Smooth muscle cell (in vitro differentiated cells): ENCODE measurements at regions not wholly inside any gene's neighbourhood (a gene's known extent, or its start where the extent isn't known, plus 50 kb on each side); places are given as distances from the start of the nearest gene placed in this dataset.

ENCODE experiments used
- DNase-seq: peaks from one replicate; lab custom pipeline; 2025; ENCODE audit not compliant: unreplicated experiment; lab: John Stamatoyannopoulos, UW
- H2AFZ ChIP-seq: fragments of 200-600 bp; sonication (generic); 2 replicates; pipeline ENCODE4 v1.6.0; 2016; ENCODE audit warnings: antibody characterized with exemption, low read depth, mild to moderate bottlenecking
- H3F3A ChIP-seq: fragments of 200-600 bp; sonication (generic); 2 replicates; pipeline ENCODE4 v1.6.0; 2017; ENCODE audit warnings: antibody characterized with exemption, low read depth
- H3K27ac ChIP-seq: fragments of 200-600 bp; sonication (generic); 2 replicates; pipeline ENCODE4 v1.5.1; 2016; ENCODE audit warnings: low read depth, mild to moderate bottlenecking
- H3K27me3 ChIP-seq: fragments of 200-600 bp; sonication (generic); 2 replicates; pipeline ENCODE4 v1.6.1; 2016; ENCODE audit warnings: low read depth, mild to moderate bottlenecking
- H3K36me3 ChIP-seq: fragments of 200-600 bp; sonication (generic); 2 replicates; pipeline ENCODE4 v1.5.1; 2016; ENCODE audit warnings: low read depth
- H3K4me1 ChIP-seq: fragments of 200-600 bp; sonication (generic); 2 replicates; pipeline ENCODE4 v1.5.1; 2016; ENCODE audit warnings: low read depth
- H3K4me2 ChIP-seq: fragments of 200-600 bp; sonication (generic); 2 replicates; pipeline ENCODE4 v1.6.0; 2016; ENCODE audit warnings: mild to moderate bottlenecking
- H3K4me3 ChIP-seq: fragments of 200-600 bp; sonication (generic); 2 replicates; pipeline ENCODE4 v1.5.1; 2016; ENCODE audit warnings: mild to moderate bottlenecking
- H3K79me2 ChIP-seq: fragments of 200-600 bp; sonication (generic); 2 replicates; pipeline ENCODE4 v1.6.0; 2016; ENCODE audit warnings: low read depth, mild to moderate bottlenecking
- H3K9ac ChIP-seq: fragments of 200-600 bp; sonication (generic); 2 replicates; pipeline ENCODE4 v1.6.0; 2016; ENCODE audit warnings: low read depth
- H3K9me3 ChIP-seq: fragments of 200-600 bp; sonication (generic); replicated peaks from 2 replicates; pipeline ENCODE4 v1.5.1; 2016; ENCODE audit warnings: low read depth
- H4K20me1 ChIP-seq: fragments of 200-600 bp; sonication (generic); 2 replicates; pipeline ENCODE4 v1.6.0; 2016; ENCODE audit warnings: low read depth
- WGBS: methylation state at CpG from one replicate; pipeline ENCODE4 v1.1.7; 2016; ENCODE audit warnings: low lambda C conversion rate; 5-methylcytosine and 5-hydroxymethylcytosine counted together
- TF ChIP-seq, protein P1 (sequence below): fragments of 200-600 bp; sonication (generic); IDR thresholded peaks from 2 replicates; pipeline ENCODE4 v1.5.1; 2017; ENCODE audit warnings: borderline replicate concordance, mild to moderate bottlenecking, antibody characterized with exemption; ENCODE audit not compliant: insufficient read depth, poor library complexity, severe bottlenecking

DNA sequence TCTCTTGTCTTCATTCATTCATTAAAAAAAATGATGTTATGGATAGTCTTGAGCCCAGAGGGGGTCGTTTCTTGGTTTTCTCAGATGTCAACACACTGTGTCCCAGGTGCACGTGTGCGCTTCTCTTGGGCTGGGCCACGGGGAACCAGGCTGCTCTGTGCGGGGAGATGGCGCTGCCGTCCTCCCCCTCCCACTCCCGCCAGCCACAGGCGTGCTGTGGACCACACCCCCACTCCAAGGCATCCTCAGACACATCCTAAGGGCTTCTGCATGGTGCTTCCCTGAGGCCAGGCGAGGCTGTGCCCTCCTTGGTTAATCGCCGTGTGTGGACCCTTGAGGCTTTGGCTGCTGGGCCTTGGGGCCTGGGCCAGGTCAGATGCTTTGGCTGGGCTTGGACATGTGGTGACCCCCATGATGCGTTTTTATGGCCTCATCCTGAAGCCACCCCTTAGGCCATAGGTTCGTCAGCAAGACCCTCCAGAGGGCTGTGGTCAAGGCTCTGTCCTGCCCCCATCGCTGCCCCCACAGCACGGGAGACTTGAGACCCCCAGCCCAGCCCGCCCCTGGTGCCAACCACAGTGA is 245.7 kb upstream of the CIBAR2 start:
- TF ChIP-seq, protein P1, sequence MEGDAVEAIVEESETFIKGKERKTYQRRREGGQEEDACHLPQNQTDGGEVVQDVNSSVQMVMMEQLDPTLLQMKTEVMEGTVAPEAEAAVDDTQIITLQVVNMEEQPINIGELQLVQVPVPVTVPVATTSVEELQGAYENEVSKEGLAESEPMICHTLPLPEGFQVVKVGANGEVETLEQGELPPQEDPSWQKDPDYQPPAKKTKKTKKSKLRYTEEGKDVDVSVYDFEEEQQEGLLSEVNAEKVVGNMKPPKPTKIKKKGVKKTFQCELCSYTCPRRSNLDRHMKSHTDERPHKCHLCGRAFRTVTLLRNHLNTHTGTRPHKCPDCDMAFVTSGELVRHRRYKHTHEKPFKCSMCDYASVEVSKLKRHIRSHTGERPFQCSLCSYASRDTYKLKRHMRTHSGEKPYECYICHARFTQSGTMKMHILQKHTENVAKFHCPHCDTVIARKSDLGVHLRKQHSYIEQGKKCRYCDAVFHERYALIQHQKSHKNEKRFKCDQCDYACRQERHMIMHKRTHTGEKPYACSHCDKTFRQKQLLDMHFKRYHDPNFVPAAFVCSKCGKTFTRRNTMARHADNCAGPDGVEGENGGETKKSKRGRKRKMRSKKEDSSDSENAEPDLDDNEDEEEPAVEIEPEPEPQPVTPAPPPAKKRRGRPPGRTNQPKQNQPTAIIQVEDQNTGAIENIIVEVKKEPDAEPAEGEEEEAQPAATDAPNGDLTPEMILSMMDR, result no peak
- no peak overlapping the region for H2AFZ ChIP-seq
- H3K27me3 ChIP-seq, result no peaks in the 10 kb centered on the region
- H3K9me3 ChIP-seq, result no peaks in the 10 kb centered on the region
- H4K20me1 ChIP-seq, result peaks cover 37% of the 10 kb centered on the region
- no peak overlapping the region for H3K4me3 ChIP-seq
- H3K27ac ChIP-seq, result no peak overlapping the region
- peaks cover under 1% of the 10 kb centered on the region for H3K79me2 ChIP-seq
- no peak for DNase-seq
- H3K4me1 ChIP-seq, result no peaks in the 10 kb centered on the region
- H3K36me3 ChIP-seq, result no peaks in the 10 kb centered on the region
- 95% methylated on average over 17 of the region's 17 CpGs for WGBS
- no peak overlapping the region for H3K4me2 ChIP-seq
- H3F3A ChIP-seq, result peaks cover 19% of the 10 kb centered on the region
- no peak overlapping the region for H3K9ac ChIP-seq

GRCh38 chr16:85358704-85359146 is 246.5 kb upstream of the CIBAR2 start:
- Histone ChIP-seq H3K36me3 (no peaks in the 10 kb centered on the region), H3K4me3 (no peak overlapping the region), H3F3A (peaks cover 21% of the 10 kb centered on the region), H3K27ac (no peak overlapping the region), H3K4me1 (no peaks in the 10 kb centered on the region), H3K9me3 (no peaks in the 10 kb centered on the region), H4K20me1 (peaks cover 37% of the 10 kb centered on the region), H3K9ac (no peak overlapping the region), H2AFZ (no peak overlapping the region), H3K27me3 (no peaks in the 10 kb centered on the region), H3K79me2 (peaks cover 4% of the 10 kb centered on the region), H3K4me2 (no peak overlapping the region)
- TF ChIP-seq, protein P1, result no peak
- 90% methylated on average over 10 of the region's 10 CpGs for WGBS
- DNase-seq, result no peak

DNA sequence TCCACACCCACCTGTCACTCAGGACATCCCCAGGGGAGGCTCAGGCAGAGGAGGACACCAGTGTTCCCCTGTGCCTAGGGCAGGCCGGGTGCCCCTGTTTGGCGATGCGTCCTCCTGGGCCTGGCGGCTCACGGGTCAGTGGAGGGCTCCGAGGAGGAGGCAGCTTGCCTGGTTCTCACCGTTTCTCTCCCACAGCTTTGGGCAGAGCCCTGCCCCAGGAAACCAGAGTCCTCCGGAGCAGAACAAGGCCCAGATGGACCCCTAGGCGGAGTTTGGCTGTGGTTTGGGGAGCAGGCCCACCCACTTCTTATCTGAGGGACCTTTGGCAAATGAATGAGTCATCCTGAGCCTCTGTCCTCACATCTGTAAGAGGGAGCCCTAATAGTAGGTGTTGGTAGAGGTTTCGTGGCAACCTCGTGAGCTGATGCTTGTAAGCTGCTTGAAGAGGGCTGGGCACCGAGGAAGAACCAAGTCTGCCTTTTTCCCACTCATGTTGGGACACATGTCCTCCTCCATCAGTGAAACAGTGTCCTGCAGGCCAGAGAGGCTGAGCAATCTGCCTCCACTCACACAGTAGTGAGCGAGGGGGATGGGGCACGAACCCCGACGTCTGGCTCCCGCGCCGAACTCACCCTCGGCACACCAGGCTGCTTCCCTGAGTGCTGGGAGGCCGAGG is 247.0 kb upstream of the CIBAR2 start:
- no peak for DNase-seq
- Histone ChIP-seq H3K4me2 (peak overlapping the region; percentile 33), H3K36me3 (no peaks in the 10 kb centered on the region), H3K79me2 (peaks cover 4% of the 10 kb centered on the region), H3K4me1 (no peaks in the 10 kb centered on the region), H3K27ac (no peak overlapping the region), H3K27me3 (no peaks in the 10 kb centered on the region), H3K9me3 (no peaks in the 10 kb centered on the region), H3K9ac (no peak overlapping the region), H3K4me3 (no peak overlapping the region), H3F3A (peaks cover 22% of the 10 kb centered on the region), H4K20me1 (peaks cover 33% of the 10 kb centered on the region), H2AFZ (no peak overlapping the region)
- TF ChIP-seq, protein P1, result no peak
- 85% methylated on average over 21 of the region's 21 CpGs for WGBS
